NB4 (cell line): ENCODE measurements at regions not wholly inside any gene's neighbourhood (a gene's known extent, or its start where the extent isn't known, plus 50 kb on each side); places are given as distances from the start of the nearest gene placed in this dataset.

Experiments
- CTCF ChIP-seq: IDR thresholded peaks from one replicate; pipeline ENCODE4 v1.5.1; 2012; ENCODE audit warnings: low read depth, low read length
- MAX ChIP-seq: IDR thresholded peaks from 2 replicates; pipeline ENCODE4 v1.6.1; 2011; ENCODE audit warnings: low read depth, low read length
- POLR2A ChIP-seq: IDR thresholded peaks from 2 replicates; pipeline ENCODE4 v1.6.1; 2011; ENCODE audit warnings: mild to moderate bottlenecking; ENCODE audit not compliant: insufficient read length; ENCODE audit errors: extremely low read depth

- no peak for TF ChIP-seq CTCF
- TF ChIP-seq POLR2A: no peak
- TF ChIP-seq MAX: no peak
Observed at GRCh38 chr5:68139611-68140441, 75.7 kb upstream of the PIK3R1 start.
